ENCODE measurements at regions not wholly inside any gene's neighbourhood (a gene's known extent, or its start where the extent isn't known, plus 50 kb on each side); places are given as distances from the start of the nearest gene placed in this dataset.

DNA sequence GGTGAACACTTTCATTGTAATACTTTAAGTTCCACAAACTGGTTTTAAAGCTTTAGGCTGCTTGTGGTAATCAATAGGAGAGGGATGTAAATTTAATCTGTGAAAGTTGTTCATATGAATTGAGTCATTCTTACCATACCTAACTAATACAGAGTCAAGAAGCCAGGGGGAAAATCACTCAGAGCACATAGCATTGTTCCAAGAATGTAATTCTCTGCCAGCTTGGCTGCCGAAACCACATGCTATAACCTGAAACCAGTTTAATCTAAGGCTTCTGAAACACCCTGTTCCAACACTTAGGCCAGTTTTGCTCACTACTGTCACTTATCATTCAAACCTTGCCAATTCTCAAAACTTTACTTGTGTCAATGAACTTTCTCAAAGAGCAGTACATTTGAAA, 528.8 kb upstream of the GRAMD2B start:
- TF ChIP-seq EP300 (IDR thresholded peaks at IDR 0.05) (no peak), CTCF (IDR thresholded peaks at IDR 0.05) (no peak), POLR2A (IDR thresholded peaks at IDR 0.05) (no peak), POLR2AphosphoS5 (IDR thresholded peaks at IDR 0.05) (no peak)

All from sigmoid colon (tissue), 4 donors.